Astrocyte (in vitro differentiated cells and primary cell): ENCODE measurements at regions not wholly inside any gene's neighbourhood (a gene's known extent, or its start where the extent isn't known, plus 50 kb on each side); places are given as distances from the start of the nearest gene placed in this dataset.

Experiments
- EZH2 ChIP-seq: IDR thresholded peaks from 2 replicates; pipeline ENCODE4 v1.6.1; 2012; ENCODE audit warnings: mild to moderate bottlenecking, low read length, inconsistent platforms; ENCODE audit not compliant: insufficient read depth
- TF ChIP-seq, protein P1 (sequence below): IDR thresholded peaks from 2 replicates; pipeline ENCODE4 v1.5.1; 2011; ENCODE audit warnings: low read depth, mild to moderate bottlenecking, inconsistent platforms, low read length, moderate library complexity; ENCODE audit not compliant: insufficient read depth

DNA sequence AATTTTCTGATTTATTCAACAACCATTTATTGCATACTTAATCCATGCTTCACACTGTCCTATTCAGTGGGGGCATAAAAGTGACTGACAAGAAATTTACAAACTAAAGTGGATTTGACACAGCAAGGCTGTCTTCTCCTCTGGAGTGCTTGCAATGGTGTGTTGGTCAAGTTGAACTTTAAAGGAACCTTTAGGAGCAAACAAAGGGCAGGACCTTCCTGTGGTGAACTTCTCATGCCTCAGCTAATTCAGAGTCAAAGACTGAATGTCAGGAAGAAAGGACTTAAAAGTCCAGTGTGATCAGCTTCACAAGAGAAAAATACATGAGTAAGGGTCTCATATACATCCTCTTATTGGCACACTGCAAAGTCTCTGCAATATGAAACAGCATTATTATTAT, 60.8 kb upstream of the TENT5A start:
- TF ChIP-seq, protein P1, sequence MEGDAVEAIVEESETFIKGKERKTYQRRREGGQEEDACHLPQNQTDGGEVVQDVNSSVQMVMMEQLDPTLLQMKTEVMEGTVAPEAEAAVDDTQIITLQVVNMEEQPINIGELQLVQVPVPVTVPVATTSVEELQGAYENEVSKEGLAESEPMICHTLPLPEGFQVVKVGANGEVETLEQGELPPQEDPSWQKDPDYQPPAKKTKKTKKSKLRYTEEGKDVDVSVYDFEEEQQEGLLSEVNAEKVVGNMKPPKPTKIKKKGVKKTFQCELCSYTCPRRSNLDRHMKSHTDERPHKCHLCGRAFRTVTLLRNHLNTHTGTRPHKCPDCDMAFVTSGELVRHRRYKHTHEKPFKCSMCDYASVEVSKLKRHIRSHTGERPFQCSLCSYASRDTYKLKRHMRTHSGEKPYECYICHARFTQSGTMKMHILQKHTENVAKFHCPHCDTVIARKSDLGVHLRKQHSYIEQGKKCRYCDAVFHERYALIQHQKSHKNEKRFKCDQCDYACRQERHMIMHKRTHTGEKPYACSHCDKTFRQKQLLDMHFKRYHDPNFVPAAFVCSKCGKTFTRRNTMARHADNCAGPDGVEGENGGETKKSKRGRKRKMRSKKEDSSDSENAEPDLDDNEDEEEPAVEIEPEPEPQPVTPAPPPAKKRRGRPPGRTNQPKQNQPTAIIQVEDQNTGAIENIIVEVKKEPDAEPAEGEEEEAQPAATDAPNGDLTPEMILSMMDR: no peak
- no peak for TF ChIP-seq EZH2
